Prostate gland (tissue), 2 donors: ENCODE measurements at regions not wholly inside any gene's neighbourhood (a gene's known extent, or its start where the extent isn't known, plus 50 kb on each side); places are given as distances from the start of the nearest gene placed in this dataset.

Source experiments
- POLR2A ChIP-seq: fragments of 450-650 bp; IDR thresholded peaks from one replicate; pipeline ENCODE4 v1.6.1; 2016; ENCODE audit warnings: antibody characterized with exemption, mild to moderate bottlenecking
- TF ChIP-seq, protein P1 (sequence below), 4 experiments: fragments of 200-600 bp in 2 of 4; fragments of 450-650 bp in 2 of 4; sonication (generic) in 2 of 4; IDR thresholded peaks; 1 replicate in 3 of 4; 2 replicates in 1 of 4; pipeline ENCODE4 v1.5.1; 2016 to 2019; ENCODE audit warnings: antibody characterized with exemption in 4 of 4, mild to moderate bottlenecking in 2 of 4, moderate library complexity in 2 of 4

DNA sequence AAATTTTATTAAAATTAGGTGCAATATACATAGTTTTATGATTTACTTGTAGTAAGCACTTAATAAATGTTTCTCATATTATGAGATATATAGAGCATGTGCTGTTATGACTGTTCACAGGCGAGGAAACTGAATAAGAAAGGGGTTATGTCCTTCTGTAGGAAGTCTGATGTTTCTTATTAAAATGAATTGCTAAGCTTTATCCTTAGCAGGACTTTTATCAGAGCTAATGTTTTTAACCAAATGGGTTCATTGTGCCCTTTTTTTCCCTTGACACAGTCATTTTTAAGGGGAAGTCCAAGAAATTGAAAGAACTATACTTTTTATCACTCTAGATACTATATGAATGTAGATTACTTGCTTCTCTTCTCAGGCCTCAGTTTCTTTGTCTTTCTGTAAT is 285.2 kb downstream of the PTPRC start:
- TF ChIP-seq, protein P1, sequence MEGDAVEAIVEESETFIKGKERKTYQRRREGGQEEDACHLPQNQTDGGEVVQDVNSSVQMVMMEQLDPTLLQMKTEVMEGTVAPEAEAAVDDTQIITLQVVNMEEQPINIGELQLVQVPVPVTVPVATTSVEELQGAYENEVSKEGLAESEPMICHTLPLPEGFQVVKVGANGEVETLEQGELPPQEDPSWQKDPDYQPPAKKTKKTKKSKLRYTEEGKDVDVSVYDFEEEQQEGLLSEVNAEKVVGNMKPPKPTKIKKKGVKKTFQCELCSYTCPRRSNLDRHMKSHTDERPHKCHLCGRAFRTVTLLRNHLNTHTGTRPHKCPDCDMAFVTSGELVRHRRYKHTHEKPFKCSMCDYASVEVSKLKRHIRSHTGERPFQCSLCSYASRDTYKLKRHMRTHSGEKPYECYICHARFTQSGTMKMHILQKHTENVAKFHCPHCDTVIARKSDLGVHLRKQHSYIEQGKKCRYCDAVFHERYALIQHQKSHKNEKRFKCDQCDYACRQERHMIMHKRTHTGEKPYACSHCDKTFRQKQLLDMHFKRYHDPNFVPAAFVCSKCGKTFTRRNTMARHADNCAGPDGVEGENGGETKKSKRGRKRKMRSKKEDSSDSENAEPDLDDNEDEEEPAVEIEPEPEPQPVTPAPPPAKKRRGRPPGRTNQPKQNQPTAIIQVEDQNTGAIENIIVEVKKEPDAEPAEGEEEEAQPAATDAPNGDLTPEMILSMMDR (IDR thresholded peaks at IDR 0.05) = no peak
- TF ChIP-seq POLR2A = no peak
